ENCODE measurements at regions not wholly inside any gene's neighbourhood (a gene's known extent, or its start where the extent isn't known, plus 50 kb on each side); places are given as distances from the start of the nearest gene placed in this dataset.

- no peak for DNase-seq (ENCODE audit: low read depth)
Observed at GRCh38 chr2:196390243-196391148, 219.1 kb upstream of the STK17B start.

- DNase-seq (ENCODE audit: low read depth), result no peak
Observed at GRCh38 chr2:196391149-196391479, 219.7 kb upstream of the STK17B start.

DNA sequence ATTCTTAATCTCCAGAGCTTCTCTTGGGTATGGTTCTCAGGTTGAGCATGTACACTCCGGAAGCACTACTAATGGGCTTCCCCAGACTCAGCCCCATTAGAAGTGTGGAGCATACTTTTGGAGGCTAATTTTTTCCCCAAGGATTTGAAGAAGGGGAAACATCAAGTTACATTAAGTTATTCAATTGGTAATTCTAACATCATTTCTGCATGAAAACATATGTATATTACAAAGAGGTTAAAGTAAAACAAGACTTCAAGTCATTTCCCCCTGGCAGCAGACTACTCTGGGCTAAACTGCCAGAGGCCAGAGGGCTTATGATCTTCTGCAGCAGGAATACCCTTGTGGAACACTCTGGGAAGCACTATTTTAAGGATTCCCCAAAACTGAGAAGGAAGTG, 227.7 kb upstream of the STK17B start:
- DNase-seq (ENCODE audit: low read depth), result no peak

GRCh38 chr2:196399722-196400691, 228.6 kb upstream of the STK17B start:
- peak; percentile 90 for DNase-seq (ENCODE audit: low read depth)

DNA sequence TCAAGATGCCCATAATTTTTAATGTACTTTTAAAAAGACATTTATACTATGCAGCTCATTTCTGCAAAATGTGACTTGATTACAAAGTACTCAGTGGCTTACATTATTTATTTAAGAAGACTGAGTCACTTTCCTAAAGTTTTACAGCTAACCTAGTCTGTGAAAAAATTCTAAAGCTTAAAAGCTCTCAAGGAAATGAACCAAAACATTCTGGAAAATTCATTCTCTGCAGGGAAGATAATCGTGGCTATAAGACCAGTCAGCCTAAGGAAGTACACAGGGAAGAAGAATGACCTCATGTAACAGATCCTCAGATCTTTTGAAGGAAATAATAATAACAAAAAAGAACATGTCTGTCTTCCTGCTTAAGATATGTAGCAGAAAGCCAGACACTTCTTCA, 232.1 kb upstream of the STK17B start:
- peak; percentile 48 for DNase-seq (ENCODE audit: low read depth)

GRCh38 chr2:196404276-196404675, 232.9 kb upstream of the STK17B start:
- no peak for DNase-seq (ENCODE audit: low read depth)

DNA sequence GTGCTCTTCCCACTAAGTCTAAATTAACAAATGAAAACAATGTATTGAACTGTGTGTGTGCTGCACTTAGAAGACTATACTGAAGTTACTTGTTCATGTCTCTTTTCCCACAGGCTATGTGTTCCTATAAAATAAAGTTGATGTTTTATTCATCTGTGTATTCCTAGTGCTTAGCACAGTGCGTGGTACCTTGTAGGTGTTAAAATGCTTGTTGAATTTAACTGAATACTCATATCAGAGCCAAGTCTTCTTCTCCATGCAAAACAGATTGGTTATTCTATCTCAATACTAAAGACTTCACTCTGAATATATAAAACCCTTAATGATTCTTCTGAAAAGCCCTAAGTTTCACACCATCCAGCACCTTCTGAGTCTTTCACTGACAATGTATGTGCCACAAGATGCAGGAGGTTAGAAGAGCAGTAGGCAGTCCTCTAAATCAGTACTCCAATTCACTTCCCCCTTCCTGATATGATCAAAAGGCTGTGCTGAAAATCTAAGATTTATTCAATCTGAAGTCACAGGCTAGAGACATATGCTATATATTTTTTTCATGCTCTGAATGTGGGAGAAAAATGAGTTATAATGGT, 231.7 kb upstream of the CCDC150 start:
- no peak for DNase-seq (ENCODE audit: low read depth)

GRCh38 chr2:196409376-196409775, 230.1 kb upstream of the CCDC150 start:
- no peak for DNase-seq (ENCODE audit: low read depth)

DNA sequence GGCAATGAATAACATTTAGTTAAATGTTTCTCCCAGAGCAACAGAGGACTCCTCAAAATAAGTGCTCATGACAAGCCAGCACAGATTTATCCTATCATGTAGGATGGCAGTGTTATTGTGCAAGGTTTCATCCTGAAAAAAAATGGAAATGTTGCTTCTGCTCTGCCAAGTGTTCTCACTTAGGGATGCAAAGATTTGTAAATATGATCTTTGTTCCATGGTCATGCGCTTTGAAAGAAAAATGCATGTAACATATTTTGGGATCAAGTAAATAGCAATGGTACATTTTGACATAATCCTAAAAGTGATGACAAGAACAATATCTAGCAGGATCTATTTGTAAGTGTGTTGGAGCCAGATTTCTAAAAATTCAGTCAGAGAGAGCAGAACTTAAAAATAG, 229.5 kb upstream of the CCDC150 start:
- DNase-seq (ENCODE audit: low read depth), result no peak

DNA sequence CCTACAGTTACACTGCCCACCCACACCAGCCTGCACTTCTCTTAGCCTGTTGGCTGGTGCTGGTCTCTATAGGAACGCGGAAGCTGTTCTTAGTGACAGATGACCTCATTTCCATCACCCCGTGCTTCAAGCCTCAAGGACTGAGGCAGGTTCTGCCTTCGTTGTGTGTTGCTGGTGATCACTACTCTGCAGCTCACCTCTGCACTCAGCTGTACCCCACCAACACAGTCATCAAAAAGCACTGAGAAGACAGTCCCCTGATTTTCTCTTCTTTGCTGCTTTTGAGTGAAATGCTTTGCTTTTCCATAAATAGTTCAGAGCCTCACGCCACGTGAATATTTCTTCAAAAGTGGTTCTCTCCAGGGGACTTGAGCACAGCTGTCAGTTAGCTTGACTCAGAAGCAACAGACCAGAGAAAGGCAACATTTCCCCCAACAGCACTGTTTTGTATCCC, 225.7 kb upstream of the CCDC150 start:
- no peak for DNase-seq (ENCODE audit: low read depth)

DNA sequence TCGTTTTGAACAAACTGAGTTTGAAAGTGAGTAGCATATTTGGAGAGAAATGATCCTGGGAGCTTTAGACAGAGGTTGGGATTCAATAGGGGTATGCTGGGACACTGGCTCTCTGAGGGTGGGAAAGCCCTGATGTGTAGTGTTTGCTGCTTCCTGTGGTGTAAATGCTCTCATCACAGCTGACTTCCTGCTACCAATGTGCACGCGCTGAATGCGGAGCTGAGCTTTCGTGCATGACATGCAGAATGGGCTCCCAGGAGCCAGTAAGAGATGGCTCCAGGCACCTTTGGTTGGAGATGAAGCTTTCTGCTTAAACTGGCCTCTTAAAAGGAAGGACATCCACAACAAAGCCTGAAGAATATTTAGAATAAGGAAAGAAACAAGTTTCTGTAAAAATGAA, 224.1 kb upstream of the CCDC150 start:
- no peak for DNase-seq (ENCODE audit: low read depth)

GRCh38 chr2:196420143-196420542, 219.4 kb upstream of the CCDC150 start:
- no peak for DNase-seq (ENCODE audit: low read depth)

DNA sequence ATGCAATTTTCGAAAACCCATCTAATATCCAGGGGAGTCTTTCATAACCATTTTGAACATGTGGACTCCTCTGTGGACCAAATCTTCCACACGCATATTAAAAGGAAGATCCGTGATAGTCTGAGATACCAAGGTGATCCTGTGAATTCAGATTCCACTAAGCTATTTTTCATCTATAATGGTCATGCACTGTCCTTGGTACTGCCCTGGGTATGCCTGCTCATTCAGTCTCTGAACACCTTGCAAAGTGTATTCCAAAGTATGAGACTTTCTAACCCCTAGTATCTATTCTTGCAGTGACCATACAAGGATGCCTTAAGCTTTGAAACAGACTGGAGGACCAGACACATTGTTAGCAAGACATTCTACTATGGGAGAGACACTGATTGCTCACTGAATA, 217.6 kb upstream of the CCDC150 start:
- DNase-seq (ENCODE audit: low read depth), result no peak

- DNase-seq (ENCODE audit: low read depth), result no peak
Observed at GRCh38 chr2:196422361-196422760, 217.2 kb upstream of the CCDC150 start.

DNA sequence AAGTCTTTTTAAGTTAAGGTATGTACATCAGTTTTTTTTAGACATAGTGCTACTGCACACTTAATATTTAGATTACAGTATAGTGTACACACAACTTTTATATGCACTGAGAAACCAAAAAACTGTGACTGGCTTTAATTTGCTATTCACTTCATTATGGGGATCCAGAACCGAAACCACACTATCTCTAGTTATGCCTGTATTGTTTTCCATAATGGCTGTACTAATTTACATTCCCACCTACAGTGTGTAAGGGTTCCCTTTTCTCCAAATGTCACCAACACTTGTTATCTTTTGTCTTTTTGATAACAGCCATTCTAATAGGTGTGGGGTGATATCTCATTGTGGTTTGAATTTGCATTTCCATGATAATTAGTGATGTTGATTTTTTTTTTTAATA, 213.4 kb upstream of the CCDC150 start:
- DNase-seq (ENCODE audit: low read depth), result no peak

DNA sequence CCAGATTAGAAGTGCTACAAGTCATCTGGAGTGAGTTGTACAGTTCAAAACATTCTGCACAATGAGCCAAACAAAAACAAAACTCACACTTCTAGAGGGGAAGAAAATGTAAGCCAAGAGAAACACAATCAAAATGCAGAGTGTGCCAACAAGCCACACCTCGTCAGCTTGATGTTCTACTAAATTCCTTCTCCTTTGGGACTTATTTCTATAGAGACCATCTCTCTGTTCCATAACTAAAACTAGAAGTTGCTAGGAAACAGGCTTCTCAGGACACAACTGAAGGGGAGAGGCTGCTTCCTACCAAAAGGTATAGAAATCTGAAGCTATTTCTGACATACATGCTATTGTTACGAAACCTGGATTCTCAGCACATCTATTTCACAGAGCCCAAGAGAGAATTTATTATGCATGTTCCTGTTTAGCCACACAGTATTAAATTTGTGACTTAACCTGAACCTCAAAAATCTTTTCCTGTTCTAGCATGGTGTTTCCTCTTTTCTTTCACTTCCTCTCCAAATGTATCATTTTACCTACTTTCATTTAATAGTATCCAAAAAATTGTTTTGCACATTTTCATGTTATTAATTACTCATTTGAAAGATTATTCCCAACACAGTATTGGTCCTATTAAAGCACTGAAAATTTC, 211.4 kb upstream of the CCDC150 start:
- DNase-seq (ENCODE audit: low read depth), result no peak

DNA sequence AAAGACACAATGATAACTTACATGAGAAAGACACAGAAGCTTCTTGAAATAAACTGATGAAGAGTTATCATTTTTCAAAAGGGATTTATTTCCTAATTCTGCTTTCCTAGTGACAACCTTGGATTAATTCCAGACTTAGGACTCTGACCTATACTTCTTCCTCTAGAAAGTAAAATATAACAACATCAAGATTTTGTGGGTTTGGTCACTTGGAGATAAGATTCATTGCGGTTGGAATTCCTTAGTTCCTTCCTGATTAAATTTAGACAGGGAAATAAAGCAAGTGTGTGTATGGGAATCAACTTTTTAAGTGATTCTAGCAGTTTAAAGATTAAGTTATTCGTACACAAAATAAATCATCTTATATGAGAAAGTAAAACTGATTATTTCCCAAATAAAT, 208.4 kb upstream of the CCDC150 start:
- no peak for DNase-seq (ENCODE audit: low read depth)

GRCh38 chr2:196431957-196432356, 207.6 kb upstream of the CCDC150 start:
- DNase-seq (ENCODE audit: low read depth), result peak; percentile 12

- DNase-seq (ENCODE audit: low read depth), result no peak
Observed at GRCh38 chr2:196433116-196433515, 206.4 kb upstream of the CCDC150 start.

DNA sequence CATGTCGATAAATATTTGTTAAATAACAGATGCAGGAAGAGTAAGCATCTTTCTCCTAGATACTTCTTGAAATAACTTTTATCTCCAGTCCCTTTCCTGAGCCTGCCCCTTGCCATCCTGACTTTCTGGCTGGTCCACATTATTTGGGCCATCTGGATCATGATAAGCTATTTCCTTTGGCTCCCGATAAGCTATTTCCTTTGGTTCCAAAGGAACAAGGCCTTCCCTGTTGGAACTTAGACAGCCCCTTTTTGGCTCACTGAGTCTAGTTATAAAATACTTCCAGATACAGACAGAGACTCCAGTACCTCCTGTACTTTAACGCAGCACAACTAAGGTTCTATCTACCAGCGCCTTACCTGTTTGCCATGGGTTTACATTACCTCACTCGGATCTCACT, 205.3 kb upstream of the CCDC150 start:
- DNase-seq (ENCODE audit: low read depth), result no peak

DNA sequence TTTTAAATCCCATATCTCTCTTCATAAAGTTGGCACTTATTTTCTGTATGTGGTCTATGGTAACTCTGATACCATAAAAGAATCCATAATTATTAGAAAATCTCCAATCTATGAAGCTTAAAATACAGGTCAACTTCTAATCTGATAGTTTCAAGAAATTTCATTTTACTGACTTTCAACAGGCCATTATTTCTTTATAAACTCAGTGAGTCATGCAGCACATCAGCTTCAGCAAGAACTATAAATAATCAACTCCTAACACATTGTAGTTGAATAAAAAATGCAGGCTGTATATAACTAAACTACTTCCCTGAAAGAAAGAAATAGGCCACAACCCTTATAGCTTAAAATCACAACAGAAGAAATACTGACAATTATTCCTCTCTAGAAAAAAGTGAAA, 204.3 kb upstream of the CCDC150 start:
- no peak for DNase-seq (ENCODE audit: low read depth)

DNA sequence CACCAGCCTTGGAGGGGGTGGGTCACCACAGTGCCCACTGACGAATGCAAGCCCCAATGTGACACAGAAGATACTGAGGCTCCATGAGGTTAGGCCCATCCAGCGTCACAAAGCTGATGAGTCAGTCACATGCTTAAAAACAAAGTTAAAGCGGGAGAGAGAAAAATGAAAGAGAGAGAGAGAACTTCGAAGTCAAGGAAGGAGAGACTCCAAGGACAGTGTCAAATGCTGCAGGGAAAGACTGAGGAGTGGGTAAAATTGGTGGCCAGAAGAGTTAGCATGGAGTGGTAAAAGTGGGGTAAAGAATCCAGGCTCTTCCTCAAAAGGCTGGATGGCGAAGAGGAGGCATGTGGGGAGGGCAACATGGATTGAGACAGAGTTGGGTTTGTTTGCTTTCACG, 201.9 kb upstream of the CCDC150 start:
- no peak for DNase-seq (ENCODE audit: low read depth)

All from Daoy (cell line).